AG04449 (cell line): ENCODE measurements at regions not wholly inside any gene's neighbourhood (a gene's known extent, or its start where the extent isn't known, plus 50 kb on each side); places are given as distances from the start of the nearest gene placed in this dataset.

Experiments used
- CTCF ChIA-PET: fragments of 350-600 bp; formaldehyde crosslinking; extraction: SDS; loops from one replicate; lab custom pipeline; 2021; ENCODE audit warnings: antibody characterized with exemption; lab: Yijun Ruan, JAX
- POLR2A ChIA-PET: fragments of 400-600, 350-600 bp; formaldehyde crosslinking; extraction: SDS; loops from one replicate; lab custom pipeline; 2020; ENCODE audit warnings: antibody characterized with exemption, inconsistent platforms; lab: Yijun Ruan, JAX
- DNase-seq: peaks from one replicate; pipeline ENCODE4 v3.0.0-alpha.2; 2010; ENCODE audit warnings: low read depth, low spot score
- H3K4me3 ChIP-seq: 2 replicates; pipeline ENCODE4 v1.5.1; 2011; ENCODE audit warnings: low read depth, mild to moderate bottlenecking, control low read depth, low read length
- CTCF ChIP-seq: IDR thresholded peaks from one replicate; pipeline ENCODE4 v1.5.1; 2011; ENCODE audit warnings: mild to moderate bottlenecking, moderate library complexity, low read length, control low read depth, inconsistent platforms; ENCODE audit not compliant: insufficient read depth; ENCODE audit errors: missing control alignments

- ChIA-PET CTCF (interaction anchor here (0.8 to 4.0 kb wide), 33 partner anchors 7 to 402 kb away, joined by 3 to 58 read pairs (median 5); no protein-coding TSS in a partner anchor), POLR2A (no interaction called here)
- H3K4me3 ChIP-seq: no peak overlapping the region
- TF ChIP-seq CTCF: no peak
- DNase-seq: peak; percentile 41
These were observed 106.1 kb upstream of the CLMP start for GRCh38 chr11:123301013-123301591.

- POLR2A ChIA-PET: interaction anchor here (0.7 kb wide), 1 partner anchor 238 kb away, joined by 3 read pairs; the partner anchor contains the start of gene HSPA8
- no peak for DNase-seq
- H3K4me3 ChIP-seq: no peak overlapping the region
- CTCF ChIA-PET: interaction anchor here (0.8 to 4.0 kb wide), 7 partner anchors 9 to 180 kb away, joined by 3 to 58 read pairs (median 12); no protein-coding TSS in a partner anchor
- TF ChIP-seq CTCF: no peak
These were observed 104.7 kb upstream of the CLMP start for GRCh38 chr11:123299721-123300120.

GRCh38 chr11:123298488-123299447 lies 103.7 kb upstream of the CLMP start:
- CTCF ChIA-PET: interaction anchor here (0.8 to 4.0 kb wide), 6 partner anchors 8 to 181 kb away, joined by 3 to 50 read pairs (median 12); no protein-coding TSS in a partner anchor
- no peak for TF ChIP-seq CTCF
- DNase-seq: no peak
- no peak overlapping the region for H3K4me3 ChIP-seq
- POLR2A ChIA-PET: no interaction called here

- H3K4me3 ChIP-seq: no peak overlapping the region
- no peak for DNase-seq
- no peak for TF ChIP-seq CTCF
- POLR2A ChIA-PET: interaction anchor here (0.6 kb wide), 1 partner anchor 38 kb away, joined by 3 read pairs; no protein-coding TSS in a partner anchor
- CTCF ChIA-PET: interaction anchor here (0.6 to 2.1 kb wide), 7 partner anchors 9 to 272 kb away, joined by 3 to 23 read pairs (median 3); no protein-coding TSS in a partner anchor
These were observed 97.6 kb upstream of the CLMP start for GRCh38 chr11:123292647-123293046.

- DNase-seq: no peak
- no peak overlapping the region for H3K4me3 ChIP-seq
- ChIA-PET CTCF (interaction anchor here (0.8 to 2.0 kb wide), 3 partner anchors 8 to 187 kb away, joined by 3 to 20 read pairs (median 4); no protein-coding TSS in a partner anchor), POLR2A (no interaction called here)
- TF ChIP-seq CTCF: no peak
These were observed 96.3 kb upstream of the CLMP start for GRCh38 chr11:123291201-123291869.
